H1 (cell line): ENCODE measurements at regions not wholly inside any gene's neighbourhood (a gene's known extent, or its start where the extent isn't known, plus 50 kb on each side); places are given as distances from the start of the nearest gene placed in this dataset.

Experiments used
- CHD7 ChIP-seq: fragments of 300-600 bp; sonication (generic); IDR thresholded peaks from 2 replicates; pipeline ENCODE4 v1.7.1; 2012; ENCODE audit warnings: low read length, moderate library complexity, mild to moderate bottlenecking, inconsistent platforms; ENCODE audit not compliant: insufficient replicate concordance
- POU5F1 ChIP-seq: IDR thresholded peaks from 2 replicates; pipeline ENCODE4 v1.6.1; 2011; ENCODE audit warnings: low read depth, mild to moderate bottlenecking, low read length, moderate library complexity
- RXRA ChIP-seq: IDR thresholded peaks from 2 replicates; pipeline ENCODE4 v1.6.1; 2011; ENCODE audit warnings: low read depth, mild to moderate bottlenecking, low read length, moderate library complexity; ENCODE audit not compliant: insufficient read depth
- SIN3A ChIP-seq, 2 experiments: IDR thresholded peaks in 1 of 2; conservative IDR thresholded peaks in 1 of 2; 2 replicates each; pipeline ENCODE4 v1.6.1; 2011 to 2012; ENCODE audit warnings: low read length in 2 of 2, improper control_type of control experiment in 1 of 2, low read depth in 1 of 2, mild to moderate bottlenecking in 1 of 2

- TF ChIP-seq CHD7, result no peak
- TF ChIP-seq SIN3A (conservative IDR thresholded peaks at IDR 0.05 in 1 of 2, IDR thresholded peaks at IDR 0.05 in 1 of 2; ENCODE audit: low read depth in 1 of 2, low read length in 2 of 2), result no peak
- no peak for TF ChIP-seq POU5F1
- no peak for TF ChIP-seq RXRA
Observed at GRCh38 chr2:118568700-118569099, 278.7 kb downstream of the EN1 start (continued).
